ENCODE measurements at regions not wholly inside any gene's neighbourhood (a gene's known extent, or its start where the extent isn't known, plus 50 kb on each side); places are given as distances from the start of the nearest gene placed in this dataset.

GRCh38 chr1:222240536-222241181 lies 307.2 kb downstream of the HHIPL2 start:
- TF ChIP-seq POLR2A (IDR thresholded peaks at IDR 0.05) (no peak), CTCF (IDR thresholded peaks at IDR 0.05 in 4 of 5, conservative IDR thresholded peaks at IDR 0.05 in 1 of 5) (no peak)
